Kidney epithelial cell (primary cell): ENCODE measurements at regions not wholly inside any gene's neighbourhood (a gene's known extent, or its start where the extent isn't known, plus 50 kb on each side); places are given as distances from the start of the nearest gene placed in this dataset.

Experiments
- DNase-seq: peaks from one replicate; pipeline ENCODE4 v3.0.0-alpha.2; 2010; ENCODE audit warnings: low read depth
- H3K27me3 ChIP-seq: 2 replicates; pipeline ENCODE4 v1.6.0; 2011; ENCODE audit warnings: low read length; ENCODE audit not compliant: control insufficient read depth, insufficient read depth
- H3K36me3 ChIP-seq: 2 replicates; pipeline ENCODE4 v1.5.1; 2011; ENCODE audit warnings: low read length; ENCODE audit not compliant: control insufficient read depth, insufficient read depth
- H3K4me3 ChIP-seq: 2 replicates; pipeline ENCODE4 v1.5.1; 2011; ENCODE audit warnings: low read depth, mild to moderate bottlenecking, control low read depth, low read length
- TF ChIP-seq, protein P1 (sequence below): IDR thresholded peaks from 2 replicates; pipeline ENCODE4 v1.5.1; 2011; ENCODE audit warnings: mild to moderate bottlenecking, moderate library complexity, low read length, control low read depth, inconsistent platforms; ENCODE audit not compliant: insufficient read depth, poor library complexity, severe bottlenecking

DNA sequence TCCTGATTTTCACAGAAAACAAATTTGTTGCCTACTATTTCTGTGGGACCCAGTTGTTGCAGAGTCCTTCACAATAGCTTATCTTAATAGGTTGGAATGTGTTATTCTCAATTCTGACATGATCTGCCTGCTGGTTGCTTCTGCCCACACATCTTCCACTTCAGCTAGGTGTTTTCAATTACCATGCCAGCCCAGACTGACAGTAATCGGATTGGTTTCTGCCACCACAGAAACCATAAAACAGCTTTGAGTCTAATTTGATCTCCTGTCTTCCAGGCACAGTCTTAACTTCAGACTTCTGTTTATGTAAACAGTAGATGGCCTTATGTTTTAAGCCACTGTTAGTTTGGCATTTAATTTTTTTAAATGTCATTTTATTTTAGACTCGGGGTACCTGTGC, 248.2 kb upstream of the RBMS1 start:
- TF ChIP-seq, protein P1, sequence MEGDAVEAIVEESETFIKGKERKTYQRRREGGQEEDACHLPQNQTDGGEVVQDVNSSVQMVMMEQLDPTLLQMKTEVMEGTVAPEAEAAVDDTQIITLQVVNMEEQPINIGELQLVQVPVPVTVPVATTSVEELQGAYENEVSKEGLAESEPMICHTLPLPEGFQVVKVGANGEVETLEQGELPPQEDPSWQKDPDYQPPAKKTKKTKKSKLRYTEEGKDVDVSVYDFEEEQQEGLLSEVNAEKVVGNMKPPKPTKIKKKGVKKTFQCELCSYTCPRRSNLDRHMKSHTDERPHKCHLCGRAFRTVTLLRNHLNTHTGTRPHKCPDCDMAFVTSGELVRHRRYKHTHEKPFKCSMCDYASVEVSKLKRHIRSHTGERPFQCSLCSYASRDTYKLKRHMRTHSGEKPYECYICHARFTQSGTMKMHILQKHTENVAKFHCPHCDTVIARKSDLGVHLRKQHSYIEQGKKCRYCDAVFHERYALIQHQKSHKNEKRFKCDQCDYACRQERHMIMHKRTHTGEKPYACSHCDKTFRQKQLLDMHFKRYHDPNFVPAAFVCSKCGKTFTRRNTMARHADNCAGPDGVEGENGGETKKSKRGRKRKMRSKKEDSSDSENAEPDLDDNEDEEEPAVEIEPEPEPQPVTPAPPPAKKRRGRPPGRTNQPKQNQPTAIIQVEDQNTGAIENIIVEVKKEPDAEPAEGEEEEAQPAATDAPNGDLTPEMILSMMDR, result no peak
- DNase-seq, result no peak
- Histone ChIP-seq H3K36me3 (no peaks in the 10 kb centered on the region), H3K4me3 (no peak overlapping the region), H3K27me3 (no peaks in the 10 kb centered on the region)

DNA sequence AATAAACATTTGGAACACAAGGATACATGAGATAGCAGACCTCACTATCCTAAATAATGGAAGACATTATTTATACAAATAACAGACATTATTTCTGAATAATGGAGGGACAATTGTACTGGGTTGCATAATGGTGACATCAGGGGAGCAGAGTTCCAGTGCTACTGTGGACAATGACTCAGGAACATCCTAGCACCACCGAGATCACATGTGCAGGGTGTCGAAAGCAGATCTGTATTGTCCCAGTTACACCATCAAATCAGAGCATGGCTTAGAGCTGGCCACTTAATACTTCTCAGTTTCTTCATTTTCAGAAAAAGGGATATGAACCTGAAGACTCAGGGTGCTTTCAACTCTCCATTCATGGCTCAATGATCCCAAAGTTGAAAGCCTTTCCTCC, 249.1 kb upstream of the RBMS1 start:
- Histone ChIP-seq H3K36me3 (no peaks in the 10 kb centered on the region), H3K27me3 (no peaks in the 10 kb centered on the region), H3K4me3 (no peak overlapping the region)
- DNase-seq, result no peak
- TF ChIP-seq, protein P1, result no peak

DNA sequence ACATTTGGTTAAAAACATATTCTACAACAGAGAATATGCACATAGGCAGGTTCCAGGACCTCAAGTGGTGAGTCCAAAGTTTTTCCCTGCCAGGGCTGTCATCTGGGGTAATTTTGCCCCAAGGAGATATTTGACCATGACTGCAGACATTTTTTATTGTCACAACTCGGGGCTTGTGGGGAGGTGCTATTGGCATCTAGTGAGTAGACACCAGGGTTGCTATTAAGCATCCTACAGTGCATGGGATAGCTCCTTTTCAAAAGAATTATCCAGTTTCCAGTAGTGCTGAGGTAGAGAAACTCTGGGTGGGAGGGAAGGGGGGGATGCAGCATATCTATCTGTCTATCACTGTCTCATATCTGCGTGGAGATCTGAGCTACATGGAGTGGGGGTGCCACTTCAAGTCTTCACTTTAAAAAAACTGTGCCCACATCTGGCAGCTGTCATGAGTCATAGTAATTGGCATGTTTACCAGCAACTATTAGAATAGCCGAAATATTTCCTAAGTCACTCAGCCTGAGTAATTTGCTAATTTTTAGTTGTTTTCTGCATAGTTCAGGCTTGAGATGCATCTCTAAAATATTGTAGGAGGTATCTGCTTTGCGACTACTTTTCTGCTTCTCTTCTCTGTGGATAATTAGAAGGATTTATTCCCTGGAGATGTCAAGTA, 254.0 kb upstream of the RBMS1 start:
- TF ChIP-seq, protein P1, result no peak
- no peak overlapping the region for H3K4me3 ChIP-seq
- no peak for DNase-seq
- H3K27me3 ChIP-seq, result no peaks in the 10 kb centered on the region
- no peaks in the 10 kb centered on the region for H3K36me3 ChIP-seq

DNA sequence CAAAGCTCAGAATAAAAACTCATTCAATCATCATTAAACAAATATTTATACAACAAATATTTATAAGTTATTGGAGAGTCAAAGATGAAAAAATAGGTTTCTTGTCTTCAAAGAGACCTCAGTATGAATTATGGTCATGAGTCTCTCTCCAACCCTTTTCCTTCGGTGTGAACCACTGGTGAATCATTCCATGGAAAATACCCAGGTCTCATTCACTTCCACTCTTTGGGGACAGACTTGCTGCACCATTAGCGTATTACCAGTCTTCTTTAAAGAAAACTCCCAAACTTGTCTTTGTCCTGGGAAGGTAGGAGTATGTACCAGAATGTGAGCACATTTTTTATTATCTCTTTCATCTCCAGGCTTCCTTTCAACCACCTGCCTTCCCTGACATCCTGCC, 257.4 kb upstream of the RBMS1 start:
- no peaks in the 10 kb centered on the region for H3K36me3 ChIP-seq
- H3K4me3 ChIP-seq, result no peak overlapping the region
- TF ChIP-seq, protein P1, result no peak
- no peaks in the 10 kb centered on the region for H3K27me3 ChIP-seq
- no peak for DNase-seq

DNA sequence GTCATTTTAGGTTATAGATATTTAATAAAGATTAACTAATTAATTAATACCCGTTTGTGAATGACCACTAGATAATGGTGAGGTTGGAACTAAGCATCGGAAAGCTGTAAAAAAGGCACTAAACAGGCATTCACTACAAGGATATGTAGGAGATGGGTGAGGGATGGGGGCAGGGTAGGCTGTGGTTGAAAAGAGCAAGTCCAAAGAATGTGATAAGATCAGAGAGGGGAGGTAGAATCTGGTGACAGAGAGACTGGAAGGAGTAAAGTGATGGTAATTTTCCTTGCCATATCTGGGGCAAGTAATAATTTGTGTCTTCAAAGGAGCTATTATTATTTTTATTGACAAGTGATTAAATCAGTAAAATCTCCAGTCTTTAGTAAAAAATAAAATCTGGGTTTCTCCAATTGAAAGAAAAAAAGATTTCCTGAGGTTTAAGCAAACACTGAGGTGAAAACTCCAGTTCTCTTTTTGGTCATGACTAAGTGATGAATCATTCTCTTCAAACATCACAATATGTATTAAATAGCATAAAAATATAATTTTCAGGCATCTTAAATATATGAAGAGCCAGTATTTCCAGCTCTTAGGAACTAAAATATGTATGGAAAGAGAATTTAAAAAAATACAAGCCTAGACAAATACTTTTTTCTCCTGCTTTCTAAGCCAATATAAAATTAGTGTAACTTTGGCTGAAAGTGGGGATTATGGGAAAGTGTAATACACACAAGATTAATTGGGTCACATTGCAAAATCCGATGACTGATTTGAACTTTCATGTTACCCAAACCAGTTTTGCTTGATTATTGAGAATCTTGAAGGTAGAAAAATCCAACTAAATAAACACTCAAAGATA, 259.1 kb upstream of the RBMS1 start:
- DNase-seq, result no peak
- Histone ChIP-seq H3K4me3 (no peak overlapping the region), H3K27me3 (no peaks in the 10 kb centered on the region), H3K36me3 (no peaks in the 10 kb centered on the region)
- TF ChIP-seq, protein P1, result no peak
